GM03348 (cell line): ENCODE measurements at regions not wholly inside any gene's neighbourhood (a gene's known extent, or its start where the extent isn't known, plus 50 kb on each side); places are given as distances from the start of the nearest gene placed in this dataset.
"Not testable (repeated sequence)": the region's sequence is repeated elsewhere in the genome, so short reads cannot be mapped to it uniquely, and the experiment has no call there.

Experiments
- DNase-seq: peaks from one replicate; pipeline ENCODE4 v3.0.0; 2012; ENCODE audit warnings: low spot score

DNA sequence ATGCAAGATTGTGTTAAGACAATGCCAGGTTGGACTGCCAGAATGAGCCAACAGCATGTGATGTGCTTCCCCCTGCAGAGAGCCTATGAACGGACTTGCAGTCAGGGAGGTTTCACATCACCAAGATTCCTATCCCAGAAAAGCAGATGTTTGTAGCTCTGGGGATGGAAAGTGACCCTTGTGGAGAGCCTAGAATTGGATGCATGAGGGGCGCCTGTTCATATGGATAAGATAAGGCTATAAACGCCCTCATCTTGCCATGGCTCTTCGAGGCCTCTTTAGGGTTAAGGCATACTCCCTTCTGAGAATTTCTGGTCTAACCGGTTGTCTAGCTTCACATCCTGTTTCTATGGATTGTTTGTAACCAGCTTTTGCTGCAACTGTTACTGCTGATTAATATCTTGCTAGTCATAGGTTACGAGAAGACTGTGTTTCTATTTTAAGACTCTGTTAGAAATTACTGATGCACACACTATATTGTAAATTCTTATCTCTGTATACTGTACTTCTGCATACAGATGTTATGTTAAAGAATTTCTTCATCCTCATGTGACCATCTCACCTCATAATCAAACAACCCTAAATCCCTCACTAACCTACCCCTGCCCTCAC, 295.8 kb downstream of the PTGER3 start:
- not testable (repeated sequence) for DNase-seq

DNA sequence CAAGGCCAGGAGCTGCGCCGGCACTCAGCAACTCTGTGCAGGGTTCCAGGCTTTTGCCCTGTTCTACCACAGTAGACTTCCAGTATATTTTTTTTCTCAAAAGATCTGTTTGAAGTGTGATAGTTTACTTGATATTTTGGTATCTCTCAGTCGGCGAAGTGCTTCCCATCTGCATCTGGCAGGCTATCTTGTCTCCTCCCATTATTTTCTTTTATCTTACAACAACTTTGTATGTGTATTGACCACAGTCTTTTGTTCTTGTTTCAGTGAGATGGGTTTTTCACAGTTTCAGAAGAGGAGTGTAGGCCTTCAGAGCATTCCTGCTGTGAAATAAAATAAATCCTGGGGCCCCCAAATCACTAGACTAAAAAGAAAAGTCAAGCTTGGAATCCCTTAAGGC, 292.9 kb downstream of the PTGER3 start:
- no peak for DNase-seq

DNA sequence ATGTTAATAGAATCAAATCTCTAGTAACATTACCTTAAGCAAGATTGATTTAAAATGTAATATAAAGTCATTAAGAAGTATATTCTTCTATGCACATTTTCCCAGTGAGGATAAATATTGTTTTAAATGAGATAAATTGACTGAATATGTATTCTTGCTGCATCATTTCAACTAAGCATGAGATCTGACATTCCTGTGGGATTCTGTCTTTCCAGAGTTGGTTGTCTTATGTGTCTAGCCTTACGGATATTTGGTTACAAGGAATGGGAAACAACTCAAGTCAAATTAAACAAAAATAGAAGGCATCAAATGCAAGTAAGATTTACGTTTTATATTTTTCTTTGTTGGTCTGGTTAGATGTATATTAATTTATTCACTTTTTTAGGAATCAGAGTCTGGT, 287.5 kb downstream of the PTGER3 start:
- peak; percentile 53 for DNase-seq

DNA sequence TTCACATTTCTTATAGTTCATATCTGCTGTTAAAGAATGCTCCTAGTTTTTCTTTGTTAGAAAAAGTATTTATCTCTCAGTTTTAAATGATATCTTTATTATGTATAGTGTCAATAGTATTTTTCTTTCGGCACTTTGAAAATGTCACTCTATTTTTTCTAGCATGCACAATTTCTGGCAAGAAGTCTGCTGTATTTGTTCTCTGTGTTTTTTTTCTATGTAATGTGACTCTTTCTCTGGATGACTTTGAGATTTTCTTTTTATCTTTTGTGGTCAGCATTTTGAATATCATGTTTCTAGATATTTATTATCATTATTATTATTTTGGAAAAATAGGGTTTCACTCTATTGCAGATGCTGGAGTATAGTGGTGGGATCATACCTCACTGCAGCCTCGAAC, 285.2 kb downstream of the PTGER3 start:
- no peak for DNase-seq

DNA sequence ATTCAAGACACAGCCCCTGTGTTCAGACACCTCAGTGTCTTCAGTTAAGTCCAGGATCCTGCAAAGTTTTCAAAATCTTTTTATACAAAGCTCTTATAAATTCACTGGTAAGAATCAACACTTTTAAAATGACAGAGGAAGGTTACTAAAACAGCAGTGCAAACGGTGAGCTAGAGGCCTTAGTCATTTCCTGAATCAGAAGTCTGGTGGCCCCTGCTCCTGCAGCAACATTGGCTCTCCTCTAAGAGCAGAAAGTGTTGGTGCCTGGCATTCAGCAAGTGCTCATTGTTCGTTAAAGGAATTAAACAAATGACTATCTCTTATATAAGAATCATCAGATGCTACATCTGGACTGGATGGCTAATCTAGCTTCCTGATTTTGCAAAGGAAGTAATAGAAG, 282.9 kb downstream of the PTGER3 start:
- DNase-seq, result peak; percentile 29

DNA sequence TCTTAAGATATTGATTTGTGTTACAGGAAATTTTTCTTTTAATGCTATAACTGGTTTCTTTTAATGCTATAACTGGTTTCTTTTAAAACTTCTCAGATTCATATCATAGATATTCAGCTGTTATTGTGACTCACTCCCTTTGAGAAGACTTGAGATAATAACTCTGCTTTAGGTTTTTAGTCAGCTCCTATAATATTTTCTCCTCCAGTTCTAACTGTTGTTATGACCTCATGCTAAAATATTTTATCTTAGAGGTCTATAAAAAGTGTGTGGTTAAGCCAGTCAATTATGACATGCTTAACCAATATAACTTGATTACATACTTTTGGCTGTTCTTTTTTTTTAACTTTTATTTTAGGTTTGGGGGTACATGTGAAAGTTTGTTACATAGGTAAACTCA, 280.2 kb downstream of the PTGER3 start:
- DNase-seq, result peak; percentile 36

GRCh38 chr1:70768216-70768615, 279.4 kb downstream of the PTGER3 start:
- DNase-seq, result no peak

GRCh38 chr1:70778056-70778762, 269.4 kb downstream of the PTGER3 start:
- DNase-seq, result no peak

DNA sequence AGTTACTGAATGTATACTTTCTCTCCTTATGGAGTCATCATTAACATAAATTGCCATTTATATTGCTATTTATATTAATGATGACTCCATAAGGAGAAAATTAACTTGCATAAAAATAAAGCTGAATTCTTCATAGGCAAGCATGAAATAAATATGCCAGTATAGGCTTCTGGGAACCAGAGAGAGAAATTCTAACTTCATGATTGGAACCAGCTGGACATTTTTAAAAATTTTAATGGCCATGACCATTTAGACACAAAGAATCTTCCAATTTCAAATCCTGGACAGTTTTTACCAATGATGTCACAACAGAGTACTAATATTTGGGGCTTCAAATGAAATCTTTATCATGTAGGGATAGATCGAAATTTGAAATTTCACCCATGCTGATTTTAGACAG, 268.7 kb downstream of the PTGER3 start:
- DNase-seq, result no peak

GRCh38 chr1:70779571-70779970, 268.0 kb downstream of the PTGER3 start:
- DNase-seq, result peak; percentile 66

GRCh38 chr1:70785287-70785686, 262.3 kb downstream of the PTGER3 start:
- no peak for DNase-seq

DNA sequence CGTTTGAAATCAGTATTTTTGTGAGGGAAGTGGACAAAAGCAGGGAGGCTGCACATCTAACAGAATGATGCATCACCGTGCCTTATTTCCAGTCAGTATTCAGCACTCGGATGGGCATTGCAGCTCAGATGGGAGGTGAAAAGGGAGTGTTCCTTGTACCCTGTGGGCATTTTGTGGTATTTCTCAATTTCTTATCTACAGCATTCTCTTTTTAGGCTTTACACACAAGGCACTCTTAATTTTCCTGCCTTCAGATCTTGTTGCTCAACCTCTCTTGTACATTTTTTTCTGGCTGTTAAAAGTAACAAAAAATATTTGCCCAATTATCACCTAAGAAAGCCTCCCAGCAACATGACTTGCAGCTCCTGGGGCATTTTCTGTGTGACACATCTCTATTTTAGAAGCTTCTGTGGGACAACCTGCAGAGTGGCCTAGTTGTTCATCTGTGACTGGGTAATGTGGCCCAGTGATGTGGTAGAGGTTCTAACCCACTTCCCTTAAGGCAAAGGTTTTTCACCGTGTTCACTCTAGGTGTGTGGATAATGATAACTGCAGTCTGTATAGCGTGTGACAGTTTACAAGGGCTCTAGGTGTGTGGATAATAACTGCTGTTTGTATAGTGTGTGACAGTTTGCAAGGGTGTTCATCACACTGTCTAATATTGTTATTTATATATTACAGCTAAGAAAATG, 257.2 kb downstream of the PTGER3 start:
- no peak for DNase-seq

DNA sequence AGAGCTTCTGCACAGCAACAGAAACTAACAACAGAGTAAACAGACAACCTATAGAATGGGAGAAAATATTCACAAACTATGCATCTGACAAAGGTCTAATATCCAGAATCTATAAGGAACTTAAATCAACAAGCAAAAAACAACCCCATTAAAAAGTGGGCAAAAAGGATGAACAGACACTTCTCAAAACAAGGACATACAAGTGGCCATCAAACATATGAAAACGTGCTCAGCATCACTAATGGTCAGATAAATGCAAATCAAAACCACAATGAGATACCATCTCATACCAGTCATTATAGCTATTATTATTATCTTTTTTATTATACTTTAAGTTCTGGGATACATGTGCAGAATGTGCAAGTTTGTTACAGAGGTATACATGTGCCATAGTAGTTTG, 252.6 kb downstream of the PTGER3 start:
- not testable (repeated sequence) for DNase-seq

DNA sequence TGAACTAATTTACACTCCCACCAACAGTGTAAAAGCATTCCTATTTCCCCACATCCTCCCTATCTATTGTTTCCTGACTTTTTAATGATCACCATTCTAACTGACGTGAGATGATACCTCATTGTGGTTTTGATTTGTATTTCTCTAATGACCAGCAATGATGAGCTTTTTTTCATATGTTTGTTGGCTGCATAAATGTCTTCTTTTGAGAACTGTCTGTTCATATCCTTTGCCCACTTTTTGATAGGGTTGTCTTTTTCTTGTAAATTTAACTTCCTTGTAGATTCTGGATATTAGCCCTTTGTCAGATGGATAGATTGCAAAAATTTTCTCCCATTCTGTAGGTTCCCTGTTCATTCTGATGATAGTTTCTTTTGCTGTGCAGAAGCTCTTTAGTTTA, 251.3 kb downstream of the PTGER3 start:
- not testable (repeated sequence) for DNase-seq

- not testable (repeated sequence) for DNase-seq
Observed at GRCh38 chr1:70802625-70803024, 245.0 kb downstream of the PTGER3 start.

GRCh38 chr1:70805641-70806040, 242.0 kb downstream of the PTGER3 start:
- DNase-seq, result no peak

GRCh38 chr1:70807088-70807664, 240.4 kb downstream of the PTGER3 start:
- no peak for DNase-seq

DNA sequence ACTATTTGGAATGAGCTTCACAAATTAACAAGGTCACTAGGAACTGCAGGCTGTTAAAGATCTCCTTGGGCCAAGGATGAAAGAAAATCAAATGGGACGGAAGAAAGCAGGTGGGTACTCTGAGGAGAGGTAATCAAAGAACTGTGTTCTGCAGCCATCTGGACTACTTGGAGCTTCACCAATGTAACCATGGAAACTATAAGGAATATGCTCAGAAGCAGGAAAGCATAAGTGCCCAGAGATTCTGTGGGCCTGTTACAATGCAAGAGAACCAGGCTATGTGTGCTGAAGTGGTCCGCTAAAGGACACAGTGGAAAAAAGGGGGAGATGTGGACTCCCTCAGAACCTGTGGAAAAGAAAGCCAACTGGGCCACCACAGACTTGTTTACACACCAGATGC, 238.5 kb downstream of the PTGER3 start:
- no peak for DNase-seq

DNA sequence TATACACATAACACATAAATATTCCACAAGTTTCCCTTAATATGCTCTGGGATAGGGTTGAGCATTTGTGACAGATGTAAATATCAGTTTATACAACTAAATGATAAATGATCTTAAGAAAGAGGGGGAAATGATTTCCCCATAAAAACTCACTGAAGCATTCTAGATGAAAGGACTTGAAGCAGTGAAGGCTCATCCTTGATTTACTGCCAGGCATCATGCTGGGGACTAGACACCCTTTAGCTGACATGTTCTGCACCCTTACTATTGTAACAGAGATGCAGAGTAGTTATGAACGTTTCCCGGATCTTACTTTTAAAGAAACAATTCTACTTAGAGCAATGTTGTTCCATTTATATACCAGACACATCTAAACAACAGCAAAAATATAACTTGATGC, 235.8 kb downstream of the PTGER3 start:
- DNase-seq, result no peak

DNA sequence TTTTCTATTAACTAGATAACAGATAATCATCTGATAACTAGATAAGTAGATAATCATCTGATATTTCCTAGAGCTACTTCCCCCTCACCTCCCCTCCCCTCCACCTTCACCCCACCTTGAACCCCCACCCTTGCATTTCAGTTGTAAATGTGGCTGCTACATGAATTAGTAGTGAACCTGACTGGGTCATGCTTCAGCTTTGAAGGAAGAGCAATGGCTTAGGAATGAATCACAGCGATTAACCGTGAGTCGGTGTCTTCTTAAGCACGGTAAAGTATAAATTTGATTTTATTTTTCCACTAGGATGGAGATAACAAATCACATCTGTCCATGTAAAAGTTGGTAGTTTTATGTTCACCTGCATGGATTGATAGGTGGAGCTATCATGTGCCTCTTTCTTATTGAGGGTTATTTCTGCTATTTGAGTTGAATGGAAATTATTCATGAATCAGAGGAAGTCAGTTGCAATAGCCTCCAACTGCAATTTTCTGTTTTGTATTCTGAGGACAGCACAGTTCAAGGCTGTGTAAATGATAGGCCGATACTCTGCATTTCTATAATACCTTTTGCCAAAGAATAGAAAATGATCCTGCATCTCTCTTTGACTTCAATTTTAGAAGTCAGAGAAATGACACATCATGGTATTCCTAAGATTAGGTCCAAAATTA, 235.0 kb downstream of the PTGER3 start:
- DNase-seq, result no peak

GRCh38 chr1:70818401-70818800, 229.2 kb downstream of the PTGER3 start:
- peak; percentile 9 for DNase-seq

GRCh38 chr1:70819231-70819630, 228.4 kb downstream of the PTGER3 start:
- DNase-seq, result no peak
